LNCAP (cell line): ENCODE measurements at regions not wholly inside any gene's neighbourhood (a gene's known extent, or its start where the extent isn't known, plus 50 kb on each side); places are given as distances from the start of the nearest gene placed in this dataset.

ENCODE experiments used
- TF ChIP-seq, protein P1 (sequence below): fragments of 450-650 bp; IDR thresholded peaks from 2 replicates; pipeline ENCODE4 v1.5.1; 2017; ENCODE audit warnings: mild to moderate bottlenecking

DNA sequence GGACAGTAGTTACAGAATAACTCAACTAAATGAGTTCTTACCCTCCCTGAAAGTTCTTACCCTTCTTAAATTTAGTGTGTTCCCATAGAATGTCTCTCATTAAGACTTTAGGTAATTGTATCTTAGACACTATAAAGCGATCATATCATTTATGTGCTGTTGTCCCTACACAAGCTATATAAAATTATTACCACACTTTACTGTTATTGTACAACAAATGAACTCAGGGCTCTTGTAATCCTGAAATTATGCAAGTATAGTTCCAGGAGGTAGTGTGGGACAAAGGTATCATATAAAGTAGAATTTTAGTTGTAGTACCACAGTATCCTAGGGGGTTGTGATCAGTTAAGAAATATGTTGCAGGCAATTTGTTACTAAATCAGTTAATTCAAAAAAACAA lies 167.4 kb upstream of the CARMIL1 start:
- TF ChIP-seq, protein P1, sequence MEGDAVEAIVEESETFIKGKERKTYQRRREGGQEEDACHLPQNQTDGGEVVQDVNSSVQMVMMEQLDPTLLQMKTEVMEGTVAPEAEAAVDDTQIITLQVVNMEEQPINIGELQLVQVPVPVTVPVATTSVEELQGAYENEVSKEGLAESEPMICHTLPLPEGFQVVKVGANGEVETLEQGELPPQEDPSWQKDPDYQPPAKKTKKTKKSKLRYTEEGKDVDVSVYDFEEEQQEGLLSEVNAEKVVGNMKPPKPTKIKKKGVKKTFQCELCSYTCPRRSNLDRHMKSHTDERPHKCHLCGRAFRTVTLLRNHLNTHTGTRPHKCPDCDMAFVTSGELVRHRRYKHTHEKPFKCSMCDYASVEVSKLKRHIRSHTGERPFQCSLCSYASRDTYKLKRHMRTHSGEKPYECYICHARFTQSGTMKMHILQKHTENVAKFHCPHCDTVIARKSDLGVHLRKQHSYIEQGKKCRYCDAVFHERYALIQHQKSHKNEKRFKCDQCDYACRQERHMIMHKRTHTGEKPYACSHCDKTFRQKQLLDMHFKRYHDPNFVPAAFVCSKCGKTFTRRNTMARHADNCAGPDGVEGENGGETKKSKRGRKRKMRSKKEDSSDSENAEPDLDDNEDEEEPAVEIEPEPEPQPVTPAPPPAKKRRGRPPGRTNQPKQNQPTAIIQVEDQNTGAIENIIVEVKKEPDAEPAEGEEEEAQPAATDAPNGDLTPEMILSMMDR = no peak

DNA sequence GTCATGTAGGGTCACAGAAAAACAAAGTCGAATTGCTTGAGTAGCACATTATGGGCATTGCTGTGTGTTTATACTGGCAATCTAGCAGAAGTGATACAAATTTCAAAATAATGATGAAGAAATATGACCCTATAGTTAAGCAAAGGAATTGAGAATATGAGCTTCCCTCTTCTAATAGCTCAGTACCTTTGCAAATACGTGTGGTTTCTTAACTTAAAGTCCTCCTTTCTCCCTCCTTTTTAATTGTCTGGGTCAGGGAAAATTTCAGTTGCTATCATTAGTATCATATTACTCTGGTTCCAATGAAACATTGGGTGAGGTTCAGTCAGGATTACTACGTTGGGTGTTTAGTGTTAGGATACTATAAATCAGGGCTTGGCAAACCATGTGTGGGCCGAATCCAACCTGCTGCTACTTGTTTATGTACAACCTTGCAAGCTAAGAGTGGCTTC lies 166.8 kb upstream of the CARMIL1 start:
- TF ChIP-seq, protein P1 = no peak

DNA sequence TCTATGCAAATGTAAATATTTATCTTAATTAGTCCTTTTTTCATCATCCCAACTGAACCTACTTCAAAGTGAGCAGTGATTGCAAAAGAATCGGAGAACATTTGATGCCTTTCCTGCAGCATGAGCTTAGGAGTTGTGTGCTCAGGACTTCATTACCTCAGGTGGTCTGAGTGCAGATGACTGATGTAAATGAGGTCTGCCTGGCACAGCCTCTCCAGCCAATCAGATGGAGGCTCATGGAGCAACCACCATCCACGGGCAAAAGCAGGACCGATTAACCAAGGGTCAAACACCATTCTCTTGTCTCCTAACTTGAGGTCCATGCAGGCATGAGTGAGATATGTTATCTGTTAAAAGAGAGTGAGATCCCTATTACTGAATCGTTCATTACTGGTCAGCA lies 165.7 kb upstream of the CARMIL1 start:
- TF ChIP-seq, protein P1 = no peak

GRCh38 chr6:25118038-25118437 lies 161.1 kb upstream of the CARMIL1 start:
- TF ChIP-seq, protein P1 = no peak

DNA sequence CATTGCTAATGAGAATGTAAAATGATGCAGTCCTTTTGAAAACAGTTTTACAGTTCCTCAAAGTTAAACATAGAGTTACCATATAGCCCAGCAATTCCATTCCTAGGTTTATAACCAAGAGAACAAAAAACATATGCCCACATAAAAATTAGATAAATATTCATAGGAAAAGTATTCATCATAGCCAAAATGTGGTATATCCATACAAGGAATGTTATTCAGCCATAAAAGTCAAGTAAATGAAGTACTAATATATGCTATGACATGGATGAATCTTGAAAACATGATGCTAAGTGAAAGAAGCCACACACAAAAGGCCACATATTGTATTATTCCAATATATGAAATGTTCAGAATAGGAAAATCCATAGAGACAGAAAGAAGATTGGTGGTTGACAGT lies 158.0 kb upstream of the CARMIL1 start:
- TF ChIP-seq, protein P1 = no peak

DNA sequence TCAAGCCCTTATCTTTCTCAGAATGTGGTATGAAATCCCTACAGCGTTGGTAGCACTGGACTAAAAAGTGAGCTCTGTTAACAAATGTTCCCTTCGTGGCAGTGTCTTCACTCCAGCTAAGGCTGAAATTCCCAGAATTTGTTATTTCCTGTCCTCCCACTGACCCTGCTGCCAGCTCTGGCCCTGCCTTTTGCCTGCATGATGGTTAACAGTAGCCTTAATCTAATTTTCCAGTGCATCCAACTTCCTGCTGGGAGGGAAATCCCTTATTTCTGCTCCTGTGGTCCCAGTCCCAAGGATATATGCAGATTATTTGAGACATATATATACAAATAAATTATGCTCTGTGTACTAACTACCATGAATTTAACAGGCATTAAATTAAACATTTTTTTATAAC lies 157.2 kb upstream of the CARMIL1 start:
- TF ChIP-seq, protein P1 = no peak

DNA sequence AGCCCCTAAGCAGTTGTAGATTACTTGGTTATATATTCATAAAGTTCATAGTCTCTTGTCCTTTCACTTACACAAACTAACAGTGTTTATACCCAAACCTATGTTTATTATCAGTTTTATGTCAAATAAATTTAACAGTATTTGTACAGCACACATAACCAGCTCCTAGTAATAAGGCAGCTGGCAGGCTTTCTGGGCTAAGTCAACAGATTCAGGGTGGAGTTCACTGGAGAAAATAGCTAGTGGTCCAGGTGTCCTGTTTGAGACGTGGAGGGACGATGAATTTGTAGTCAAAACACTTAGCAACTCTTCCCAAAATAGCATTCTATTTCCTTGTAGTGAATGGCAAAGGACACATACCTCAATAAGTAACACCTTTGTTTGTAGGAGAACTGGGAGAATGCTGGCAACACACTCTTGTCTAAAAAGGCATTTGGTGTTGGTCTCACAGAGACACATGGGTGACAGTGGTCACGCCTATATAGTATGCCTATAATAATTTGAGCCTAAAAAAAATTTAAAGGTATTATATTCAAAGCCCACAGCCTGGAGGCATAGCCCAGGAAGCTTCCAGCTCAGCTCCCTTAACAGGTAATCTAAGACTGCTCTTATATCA lies 156.4 kb upstream of the CARMIL1 start:
- TF ChIP-seq, protein P1 = no peak

GRCh38 chr6:25124216-25124715 lies 154.9 kb upstream of the CARMIL1 start:
- TF ChIP-seq, protein P1 = no peak
